ENCODE measurements at regions not wholly inside any gene's neighbourhood (a gene's known extent, or its start where the extent isn't known, plus 50 kb on each side); places are given as distances from the start of the nearest gene placed in this dataset.

GRCh38 chr4:167509551-167509950 lies 275.3 kb upstream of the SPOCK3 start:
- Histone ChIP-seq H3K4me1 (no peaks in the 10 kb centered on the region), H3K27ac (no peak overlapping the region), H3K9me3 (no peaks in the 10 kb centered on the region), H3K4me3 (no peak overlapping the region), H3K4me2 (no peak overlapping the region)
- TF ChIP-seq HOXB13 (CRISPR knock-in tag; IDR thresholded peaks at IDR 0.05; ENCODE audit: low read depth) (no peak), ATOH8 (CRISPR knock-in tag; IDR thresholded peaks at IDR 0.05; ENCODE audit: low read depth) (no peak), ZC3H11A (IDR thresholded peaks at IDR 0.05) (no peak), EHF (CRISPR knock-in tag; IDR thresholded peaks at IDR 0.05) (no peak), PBX3 (IDR thresholded peaks at IDR 0.05) (no peak)
- no peak for FAIRE-seq
- ATAC-seq, result no peak
- ChIA-PET POLR2A (no interaction called here), CTCF (no interaction called here)
- no peak for DNase-seq (ENCODE audit: low read depth in 1 of 2, low spot score in 1 of 2)
- 10% methylated on average over 2 of the region's 2 CpGs for WGBS (ENCODE audit: missing lambda C conversion rate)

- no peak for ATAC-seq
- H3K4me2 ChIP-seq, result no peak overlapping the region
- 48% methylated on average over 2 of the region's 2 CpGs for WGBS (ENCODE audit: missing lambda C conversion rate)
- no peaks in the 10 kb centered on the region for H3K4me1 ChIP-seq
- ChIA-PET CTCF (no interaction called here), POLR2A (no interaction called here)
- TF ChIP-seq FOSB (CRISPR knock-in tag; IDR thresholded peaks at IDR 0.05) (no peak), NR3C1 (IDR thresholded peaks at IDR 0.05) (no peak), REST (IDR thresholded peaks at IDR 0.05) (no peak), PBX3 (IDR thresholded peaks at IDR 0.05) (no peak), HEYL (CRISPR knock-in tag; IDR thresholded peaks at IDR 0.05) (no peak)
- H3K27ac ChIP-seq, result no peak overlapping the region
- no peaks in the 10 kb centered on the region for H3K9me3 ChIP-seq
- DNase-seq (ENCODE audit: low read depth in 1 of 2, low spot score in 1 of 2), result no peak
- no peak overlapping the region for H3K4me3 ChIP-seq
- no peak for FAIRE-seq
Measured at GRCh38 chr4:167524091-167524490, 289.8 kb upstream of the SPOCK3 start.

GRCh38 chr4:167537761-167538160 lies 303.5 kb upstream of the SPOCK3 start:
- H3K27ac ChIP-seq, result no peak overlapping the region
- WGBS (ENCODE audit: missing lambda C conversion rate), result 31% methylated on average over 1 of the region's 1 CpG
- CTCF ChIA-PET, result no interaction called here

More at GRCh38 chr4:167537761-167538160, 303.5 kb upstream of the SPOCK3 start:
- H3K9me3 ChIP-seq, result no peaks in the 10 kb centered on the region
- no peak overlapping the region for H3K4me3 ChIP-seq
- no peaks in the 10 kb centered on the region for H3K4me1 ChIP-seq
- no peak overlapping the region for H3K4me2 ChIP-seq
- FAIRE-seq, result no peak
- no peak for DNase-seq (ENCODE audit: low read depth in 1 of 2, low spot score in 1 of 2)
- TF ChIP-seq NR3C1 (IDR thresholded peaks at IDR 0.05), result no peak
- TF ChIP-seq CHD4 (IDR thresholded peaks at IDR 0.05; ENCODE audit: borderline replicate concordance), result no peak
- no peak for TF ChIP-seq PHF8 (IDR thresholded peaks at IDR 0.05; ENCODE audit: borderline replicate concordance, low read depth)
- TF ChIP-seq JUN (IDR thresholded peaks at IDR 0.05), result no peak
- no peak for TF ChIP-seq SMC3 (IDR thresholded peaks at IDR 0.05)
- no peak for TF ChIP-seq RARB (CRISPR knock-in tag; IDR thresholded peaks at IDR 0.05)
- no peak for TF ChIP-seq CHD2 (IDR thresholded peaks at IDR 0.05; ENCODE audit: low read length, partially characterized antibody)
- TF ChIP-seq BHLHE40 (IDR thresholded peaks at IDR 0.05; ENCODE audit: low read depth, low read length), result no peak
- TF ChIP-seq MAX (IDR thresholded peaks at IDR 0.05), result no peak
- no peak for TF ChIP-seq RNF2 (IDR thresholded peaks at IDR 0.05; ENCODE audit: borderline replicate concordance, low read depth)
- POLR2A ChIA-PET, result no interaction called here
- ATAC-seq, result no peak

Data from A549 (cell line).